IMR-90 (cell line): ENCODE measurements at regions not wholly inside any gene's neighbourhood (a gene's known extent, or its start where the extent isn't known, plus 50 kb on each side); places are given as distances from the start of the nearest gene placed in this dataset.

Source experiments
- ATAC-seq: fragments of 200-7000 bp; cut with Tn5 transposase; 2 replicates; pipeline ENCODE4 v1.9.1; 2020; ENCODE audit warnings: low read depth, mild to moderate bottlenecking, moderate library complexity
- BruUV-seq: library from RNA; stranded (reverse); fragments of 400-500 nt; replicated peaks from 2 replicates; lab custom pipeline; 2021; lab: Mats Ljungman, UMichigan
- CTCF ChIA-PET: fragments of 300-600 bp; formaldehyde crosslinking; extraction: SDS; loops from one replicate; lab custom pipeline; 2021; ENCODE audit warnings: antibody characterized with exemption; lab: Yijun Ruan, JAX
- POLR2A ChIA-PET: fragments of 300-600 bp; sonication (Branson Sonifier 250); formaldehyde crosslinking; loops from one replicate; lab custom pipeline; 2022; ENCODE audit warnings: antibody characterized with exemption; ENCODE audit not compliant: unreplicated experiment; lab: Charles Lee
- DNase-seq: peaks from one replicate; pipeline ENCODE4 v3.0.0; 2013
- H2AFZ ChIP-seq: replicated peaks from 2 replicates; pipeline ENCODE3; 2013; ENCODE audit warnings: low read length, mild to moderate bottlenecking; ENCODE audit not compliant: poor library complexity
- H2AK5ac ChIP-seq: 2 replicates; pipeline ENCODE4 v1.6.1; 2013; ENCODE audit warnings: low read depth, low read length, inconsistent platforms
- H2AK9ac ChIP-seq: replicated peaks from 2 replicates; pipeline ENCODE3; 2013; ENCODE audit warnings: mild to moderate bottlenecking, low read depth, low read length, moderate library complexity; ENCODE audit not compliant: poor library complexity
- H2BK120ac ChIP-seq: 2 replicates; pipeline ENCODE4 v1.6.1; 2013; ENCODE audit warnings: low read depth, low read length, inconsistent platforms
- H2BK15ac ChIP-seq: 3 replicates; pipeline ENCODE4 v1.6.1; 2013; ENCODE audit warnings: low read depth, low read length, inconsistent platforms
- H2BK20ac ChIP-seq: 2 replicates; pipeline ENCODE4 v1.6.1; 2013; ENCODE audit warnings: low read depth, mild to moderate bottlenecking, inconsistent platforms, low read length, moderate library complexity
- H2BK5ac ChIP-seq: 2 replicates; pipeline ENCODE4 v1.6.1; 2013; ENCODE audit warnings: mild to moderate bottlenecking, low read depth, low read length, inconsistent platforms; ENCODE audit not compliant: poor library complexity, severe bottlenecking
- H3K14ac ChIP-seq: replicated peaks from 2 replicates; pipeline ENCODE4 v1.6.1; 2013; ENCODE audit warnings: low read depth, low read length, inconsistent platforms
- H3K18ac ChIP-seq: 2 replicates; pipeline ENCODE4 v1.6.1; 2013; ENCODE audit warnings: low read depth, low read length, control low read depth
- H3K23ac ChIP-seq: 2 replicates; pipeline ENCODE4 v1.6.1; 2013; ENCODE audit warnings: low read depth, low read length, inconsistent platforms
- H3K27ac ChIP-seq: 2 replicates; pipeline ENCODE4 v1.5.1; 2013; ENCODE audit warnings: mild to moderate bottlenecking, control low read depth, low read length; ENCODE audit not compliant: insufficient read depth
- H3K27me3 ChIP-seq: 2 replicates; pipeline ENCODE4 v1.6.1; 2013; ENCODE audit warnings: low read length; ENCODE audit not compliant: control insufficient read depth, insufficient read depth
- H3K36me3 ChIP-seq: 2 replicates; pipeline ENCODE4 v1.6.1; 2013; ENCODE audit warnings: low read length, mixed read lengths; ENCODE audit not compliant: control insufficient read depth, insufficient read depth
- H3K4ac ChIP-seq: 2 replicates; pipeline ENCODE4 v1.6.1; 2013; ENCODE audit warnings: low read depth, low read length, inconsistent platforms
- H3K4me1 ChIP-seq: 2 replicates; pipeline ENCODE4 v1.6.1; 2013; ENCODE audit warnings: low read length, mixed read lengths; ENCODE audit not compliant: control insufficient read depth, insufficient read depth
- H3K4me2 ChIP-seq: 2 replicates; pipeline ENCODE4 v1.6.1; 2013; ENCODE audit warnings: low read depth, mild to moderate bottlenecking, control low read depth, low read length, moderate library complexity
- H3K4me3 ChIP-seq: 2 replicates; pipeline ENCODE4 v1.5.1; 2013; ENCODE audit warnings: low read depth, mild to moderate bottlenecking, control low read depth, low read length, moderate library complexity; ENCODE audit not compliant: insufficient read depth
- H3K56ac ChIP-seq: 2 replicates; pipeline ENCODE4 v1.6.1; 2013; ENCODE audit warnings: low read length, inconsistent platforms; ENCODE audit not compliant: insufficient read depth; ENCODE audit errors: extremely low read depth
- H3K79me1 ChIP-seq, 2 experiments: 2 replicates each; pipeline ENCODE4 v1.6.1; 2013; ENCODE audit warnings: low read length in 2 of 2, inconsistent platforms in 1 of 2, low read depth in 1 of 2
- H3K9ac ChIP-seq: 2 replicates; pipeline ENCODE4 v1.6.1; 2013; ENCODE audit warnings: low read depth, low read length, control low read depth
- H3K9me1 ChIP-seq: 2 replicates; pipeline ENCODE4 v1.6.1; 2013; ENCODE audit warnings: low read length, inconsistent platforms; ENCODE audit not compliant: insufficient read depth
- H3K9me3 ChIP-seq: 2 replicates; pipeline ENCODE4 v1.6.1; 2013; ENCODE audit warnings: low read length; ENCODE audit not compliant: control insufficient read depth, insufficient read depth
- H4K20me1 ChIP-seq: 2 replicates; pipeline ENCODE4 v1.6.1; 2013; ENCODE audit warnings: low read length, inconsistent platforms; ENCODE audit not compliant: insufficient read depth
- H4K5ac ChIP-seq: 2 replicates; pipeline ENCODE4 v1.6.1; 2013; ENCODE audit warnings: mild to moderate bottlenecking, low read depth, low read length, control low read depth
- H4K8ac ChIP-seq, 2 experiments: 2 replicates each; pipeline ENCODE4 v1.6.1; 2013; ENCODE audit warnings: low read depth in 2 of 2, low read length in 2 of 2, control low read depth in 1 of 2, inconsistent platforms in 1 of 2
- H4K91ac ChIP-seq: 2 replicates; pipeline ENCODE4 v1.6.1; 2013; ENCODE audit warnings: low read depth, low read length, inconsistent platforms; ENCODE audit not compliant: insufficient read depth
- MAZ ChIP-seq: IDR thresholded peaks from 2 replicates; pipeline ENCODE4 v1.6.1; 2012; ENCODE audit warnings: low read depth, mild to moderate bottlenecking, low read length, improper control_type of control experiment, moderate library complexity, borderline replicate concordance
- POLR2A ChIP-seq: IDR thresholded peaks from 2 replicates; pipeline ENCODE4 v1.6.1; 2012; ENCODE audit warnings: mild to moderate bottlenecking, low read depth, low read length
- WGBS, 2 experiments: methylation state at CpG; one replicate each; pipeline versions ENCODE4 v1.1.5 to v1.1.7; 2013; ENCODE audit warnings: missing lambda C conversion rate in 2 of 2; ENCODE audit not compliant: insufficient read length in 1 of 2; ENCODE audit errors: extremely low coverage in 2 of 2; 5-methylcytosine and 5-hydroxymethylcytosine counted together
- dilution Hi-C: fragments of 300-500 bp; cut with HindIII; formaldehyde crosslinking; loops from one replicate; pipeline ENCODE4 v1.14.3; 2018; ENCODE audit warnings: low sequenced_read_pairs; ENCODE audit not compliant: unreplicated experiment
- in situ Hi-C: fragments of 300-500 bp; cut with MboI; formaldehyde crosslinking; loops from 3 replicates; pipeline ENCODE4 v1.14.3; 2019; ENCODE audit warnings: low sequenced_read_pairs, inconsistent platforms, mixed read lengths
- intact Hi-C: fragments of 100-400 bp; cut with micrococcal nuclease; formaldehyde crosslinking; loops from 2 replicates; pipeline ENCODE4 v1.10.0; 2022

- WGBS, 2 experiments = no CpG with 5 or more reads among the region's 2 CpGs
- Histone ChIP-seq H3K9me3 (no peaks in the 10 kb centered on the region), H2BK120ac (no peak overlapping the region), H2BK20ac (no peak overlapping the region), H2BK5ac (no peak overlapping the region), H3K4me2 (peak overlapping the region; percentile 50; the same call in 1 of the 2 replicates), H4K8ac (no peak overlapping the region), H2BK15ac (no peak overlapping the region), H4K20me1 (peaks cover 7% of the 10 kb centered on the region; the same call in 1 of the 2 replicates), H3K9me1 (peaks cover 7% of the 10 kb centered on the region; the same call in 1 of the 2 replicates), H2AK9ac (no peak overlapping the region), H3K56ac (no peak overlapping the region), H3K14ac (no peak overlapping the region), H3K27ac (no peak overlapping the region), H4K5ac (no peak overlapping the region), H3K18ac (no peak overlapping the region), H3K4ac (0 out of 2 replicates have a peak overlapping the region, but pooled peaks have one; percentile 40), H4K91ac (no peak overlapping the region), H3K4me3 (no peak overlapping the region), H3K27me3 (peaks cover 30% of the 10 kb centered on the region), H2AK5ac (no peak overlapping the region), H2AFZ (no peak overlapping the region), H3K4me1 (peaks cover 9% of the 10 kb centered on the region), H3K79me1 (no peaks in the 10 kb centered on the region), H3K36me3 (no peaks in the 10 kb centered on the region), H3K9ac (no peak overlapping the region), H3K23ac (no peak overlapping the region)
- in situ Hi-C loops (no loop called here), dilution Hi-C loops (no loop called here), intact Hi-C loops (no loop called here)
- ChIA-PET POLR2A (no interaction called here), CTCF (no interaction called here)
- DNase-seq (no peak), ATAC-seq (no peak)
- BruUV-seq = no TSS peak
- peak; percentile 19; the same call in 1 of the 2 replicates for TF ChIP-seq MAZ
- no peak for TF ChIP-seq POLR2A
Observed at GRCh38 chr1:63714482-63714760, 59.4 kb upstream of the ROR1 start.
